ENCODE measurements at regions not wholly inside any gene's neighbourhood (a gene's known extent, or its start where the extent isn't known, plus 50 kb on each side); places are given as distances from the start of the nearest gene placed in this dataset.
"Not testable (repeated sequence)": the region's sequence is repeated elsewhere in the genome, so short reads cannot be mapped to it uniquely, and the experiment has no call there.

DNA sequence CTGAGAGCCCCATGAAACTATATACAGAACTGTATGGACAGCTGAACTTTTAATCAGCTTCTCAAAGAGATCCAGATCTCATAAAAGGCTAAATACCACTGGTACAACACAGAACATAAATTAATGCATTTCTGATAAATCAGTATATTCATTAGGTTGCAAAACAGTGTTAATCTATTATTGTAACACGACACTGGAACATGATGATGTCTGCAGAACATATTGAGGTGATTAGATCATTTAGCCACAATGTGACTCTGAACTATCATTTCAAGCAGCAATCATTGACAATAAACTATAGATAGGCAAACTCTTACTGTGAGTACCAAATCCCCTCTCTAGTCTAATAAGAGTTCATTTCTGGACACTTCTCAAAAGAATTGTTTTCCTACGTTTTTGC, 50.3 kb downstream of the GASK1B start:
- no peak for DNase-seq

DNA sequence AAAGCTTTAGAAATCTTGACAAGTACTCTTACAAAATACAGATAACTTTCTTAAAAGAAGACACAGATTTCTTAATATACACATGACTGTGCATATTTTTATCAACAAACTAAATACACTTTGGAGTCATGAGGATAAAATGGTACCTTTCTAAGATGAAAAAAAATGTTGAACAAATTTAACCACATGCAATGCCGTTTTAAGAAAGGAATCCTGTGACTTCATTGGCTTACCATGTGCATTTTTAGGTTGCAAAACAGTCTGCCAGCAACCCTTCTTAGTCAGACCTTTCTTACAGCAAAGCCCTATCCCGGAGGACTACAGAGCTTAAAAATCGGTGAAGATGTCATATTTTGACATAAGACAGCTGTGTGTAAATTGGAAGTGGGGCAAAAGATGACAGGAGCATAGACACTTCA, 51.7 kb downstream of the GASK1B start:
- DNase-seq, result no peak

DNA sequence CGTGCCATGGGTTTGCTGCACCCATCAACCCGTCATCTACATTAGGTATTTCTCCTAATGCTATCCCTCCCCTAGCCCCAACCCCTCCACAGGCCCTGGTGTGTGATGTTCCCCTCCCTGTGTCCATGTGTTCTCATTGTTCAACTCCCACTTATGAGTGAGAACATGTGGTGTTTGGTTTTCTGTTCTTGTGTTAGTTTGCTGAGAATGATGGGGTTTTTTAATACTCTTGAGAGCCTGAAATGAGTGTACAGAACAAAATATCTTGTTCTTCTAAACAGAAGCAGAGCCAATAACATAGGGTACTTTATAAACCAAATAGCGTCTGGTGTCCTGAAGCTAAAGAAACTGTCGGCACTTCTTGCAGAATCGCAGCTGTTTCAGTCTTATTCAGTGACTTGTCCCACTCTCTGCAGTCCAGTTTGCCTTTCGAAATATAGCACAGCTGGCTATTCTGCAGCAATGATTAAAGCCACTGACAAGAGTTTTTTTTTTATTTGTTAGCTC, 52.1 kb downstream of the GASK1B start:
- not testable (repeated sequence) for DNase-seq

DNA sequence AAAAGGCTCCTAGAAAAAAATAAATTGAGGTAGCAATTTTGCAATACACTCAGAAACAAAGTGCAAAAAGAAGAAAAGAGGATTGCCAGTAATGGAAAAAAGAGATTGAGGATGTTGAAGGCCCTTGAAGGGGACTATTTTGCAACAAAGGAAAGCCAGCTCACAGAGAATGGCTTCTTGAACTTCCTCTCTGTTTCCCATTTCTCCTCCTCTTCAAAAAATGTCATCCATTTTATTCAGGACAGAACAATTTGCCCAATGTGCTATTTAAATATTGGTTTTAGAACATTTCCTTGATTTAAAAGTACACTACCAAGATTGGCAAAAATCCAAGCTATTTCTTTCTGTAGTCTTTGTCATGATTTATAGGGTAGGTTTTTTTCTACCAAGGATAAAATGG, 60.2 kb downstream of the GASK1B start:
- DNase-seq, result no peak

DNA sequence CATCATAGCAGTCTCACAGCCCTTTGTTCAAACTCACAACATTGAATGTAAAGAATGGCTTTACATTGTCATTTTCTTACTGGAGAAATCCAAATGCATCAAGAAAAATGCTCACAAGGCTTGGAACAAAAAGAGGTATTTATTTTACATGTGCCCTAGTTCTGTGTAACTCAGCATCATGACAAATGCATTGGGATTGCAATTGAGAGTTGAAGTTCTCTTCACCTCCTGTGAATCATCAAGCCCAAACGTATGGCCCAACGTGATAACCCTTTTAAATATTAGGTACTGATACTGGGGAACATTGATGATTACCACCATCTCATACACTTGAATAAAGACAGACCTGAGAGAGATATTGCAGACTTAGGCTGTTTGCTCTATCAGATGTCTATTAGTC, 61.6 kb downstream of the GASK1B start:
- DNase-seq, result no peak

DNA sequence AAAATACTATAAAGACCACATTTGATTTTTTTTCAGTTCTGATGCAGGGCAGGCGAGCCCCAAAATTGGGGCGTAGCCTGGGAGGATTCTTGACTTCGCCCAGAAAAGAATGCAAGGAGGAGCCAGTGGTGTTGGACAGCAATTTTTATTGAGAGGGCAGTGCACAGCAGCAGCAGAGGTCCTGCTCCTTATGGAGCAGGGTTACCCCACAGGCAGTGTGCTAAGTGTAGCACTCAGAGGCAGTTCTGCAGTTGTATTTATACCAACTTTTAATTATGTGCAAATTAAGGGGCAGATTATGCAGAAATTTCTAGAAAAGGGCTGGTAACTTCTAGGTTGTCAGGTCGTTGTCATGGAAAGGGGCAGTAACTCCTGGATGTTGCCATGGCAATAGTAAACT, 69.9 kb downstream of the GASK1B start:
- DNase-seq, result no peak

DNA sequence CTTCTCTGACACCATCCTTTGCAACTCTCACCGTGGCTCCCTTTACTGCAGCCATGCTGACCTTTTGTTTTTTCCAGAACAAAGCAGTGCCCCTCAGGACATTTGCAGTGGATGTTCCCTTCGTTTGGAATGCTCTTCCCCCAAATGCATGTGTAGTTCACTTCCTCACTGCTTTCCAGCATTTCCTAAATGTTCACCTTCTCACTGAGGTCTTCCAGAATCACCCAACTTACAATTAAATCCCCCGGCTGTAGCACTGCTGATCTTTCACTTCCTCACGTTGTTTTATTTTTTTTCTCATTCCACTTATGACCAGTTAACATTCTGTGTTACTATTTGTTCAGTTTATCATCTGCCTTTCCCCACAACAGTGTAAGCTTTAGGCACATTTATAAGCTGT, 73.1 kb downstream of the GASK1B start:
- DNase-seq, result no peak

DNA sequence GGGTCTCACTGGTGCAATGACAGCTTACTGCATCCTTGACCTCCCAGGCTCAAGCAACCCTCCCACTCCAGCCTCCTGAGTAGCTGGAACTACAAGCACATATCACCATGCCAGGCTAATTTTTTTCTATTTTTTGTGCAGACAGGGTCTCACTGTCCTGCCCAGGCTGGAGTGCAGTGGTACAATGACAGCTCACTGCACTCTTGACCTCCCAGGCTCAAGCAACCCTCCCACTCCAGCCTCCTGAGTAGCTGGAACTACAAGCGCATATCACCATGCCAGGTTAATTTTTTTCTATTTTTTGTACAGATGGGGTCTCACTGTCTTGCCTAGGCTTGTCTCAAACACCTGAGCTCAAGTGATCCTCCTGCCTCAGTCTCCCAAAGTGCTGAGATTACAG, 74.0 kb downstream of the GASK1B start:
- DNase-seq, result no peak

DNA sequence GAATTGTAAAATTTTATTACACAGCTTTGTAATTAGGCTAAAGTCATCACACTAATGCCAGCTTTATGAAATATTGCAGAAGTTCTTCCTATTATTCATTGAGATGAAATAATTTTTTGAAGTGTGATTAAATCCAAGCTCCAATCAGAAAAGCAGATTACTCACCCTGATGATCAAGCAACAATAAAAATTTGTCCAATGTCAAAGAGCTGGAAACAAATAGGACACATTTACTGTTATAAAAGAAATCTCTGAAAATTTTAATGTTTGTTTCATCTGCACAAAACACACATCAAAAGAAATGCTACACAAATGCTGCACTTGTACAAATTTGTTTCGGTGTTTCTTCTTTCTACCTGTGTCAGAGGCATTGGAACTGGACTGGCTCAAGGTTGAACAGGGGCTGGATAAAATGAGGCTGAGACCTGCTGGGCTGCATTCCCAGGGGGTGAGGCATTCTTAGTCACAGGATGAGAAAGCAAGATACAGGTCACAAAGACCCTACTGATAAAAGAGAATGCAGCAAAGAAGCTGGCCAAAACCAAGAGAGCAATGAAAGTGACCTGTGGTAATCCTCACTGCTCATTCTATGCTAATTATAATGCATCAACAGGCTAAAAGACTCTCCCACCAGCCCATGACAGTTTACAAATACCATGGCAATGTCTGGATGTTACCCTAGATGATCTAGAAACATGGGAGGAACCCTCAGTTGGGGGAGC, 78.3 kb downstream of the GASK1B start:
- DNase-seq, result no peak

DNA sequence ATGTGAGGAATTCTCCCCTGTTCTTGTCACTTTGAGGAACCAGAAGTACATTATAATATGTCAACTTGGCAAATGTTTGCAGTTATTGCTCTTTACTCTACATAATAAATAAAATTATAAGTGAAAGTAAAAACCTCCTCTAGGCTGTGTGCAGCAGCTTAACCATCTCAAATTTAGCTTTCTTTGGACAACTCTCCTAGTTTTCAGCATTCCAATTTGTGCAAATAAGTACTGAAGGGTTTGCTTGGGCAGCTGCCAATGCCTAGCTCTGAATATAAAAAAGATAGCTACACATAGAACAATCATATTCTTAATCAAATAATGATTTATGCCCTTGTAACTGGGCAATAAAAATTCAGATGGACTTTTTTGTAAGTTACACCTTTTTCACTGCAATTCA, 82.5 kb downstream of the GASK1B start:
- no peak for DNase-seq

DNA sequence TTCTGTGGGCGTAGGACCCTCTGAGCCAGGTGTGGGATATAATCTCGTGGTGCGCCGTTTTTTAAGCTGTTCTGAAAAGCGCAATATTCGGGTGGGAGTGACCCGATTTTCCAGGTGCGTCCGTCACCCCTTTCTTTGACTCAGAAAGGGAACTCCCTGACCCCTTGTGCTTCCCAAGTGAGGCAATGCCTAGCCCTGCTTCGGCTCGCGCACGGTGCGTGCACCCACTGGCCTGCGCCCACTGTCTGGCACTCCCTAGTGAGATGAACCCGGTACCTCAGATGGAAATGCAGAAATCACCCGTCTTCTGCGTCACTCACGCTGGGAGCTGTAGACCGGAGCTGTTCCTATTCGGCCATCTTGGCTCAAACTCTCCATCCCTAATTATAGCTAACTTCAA, 82.9 kb downstream of the GASK1B start:
- DNase-seq, result not testable (repeated sequence)

DNA sequence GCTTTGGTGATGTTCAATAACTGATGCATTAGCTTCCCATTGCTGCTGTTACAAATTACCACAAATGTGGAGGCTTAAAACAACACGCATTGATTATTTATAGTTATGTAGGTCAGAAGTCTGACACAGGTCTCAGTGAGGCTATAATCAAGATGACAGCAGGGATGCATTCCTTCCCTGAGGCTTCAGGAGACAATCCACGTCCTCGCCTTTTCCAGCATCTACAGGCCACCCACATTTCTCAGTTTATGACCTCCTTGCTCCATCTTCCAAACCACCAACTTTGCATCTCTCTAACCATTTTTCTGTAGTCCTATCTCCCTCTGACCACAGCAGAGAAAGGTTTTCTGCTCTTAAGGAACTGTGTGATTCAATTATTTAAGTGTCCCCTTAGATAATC, 92.5 kb downstream of the GASK1B start:
- no peak for DNase-seq

DNA sequence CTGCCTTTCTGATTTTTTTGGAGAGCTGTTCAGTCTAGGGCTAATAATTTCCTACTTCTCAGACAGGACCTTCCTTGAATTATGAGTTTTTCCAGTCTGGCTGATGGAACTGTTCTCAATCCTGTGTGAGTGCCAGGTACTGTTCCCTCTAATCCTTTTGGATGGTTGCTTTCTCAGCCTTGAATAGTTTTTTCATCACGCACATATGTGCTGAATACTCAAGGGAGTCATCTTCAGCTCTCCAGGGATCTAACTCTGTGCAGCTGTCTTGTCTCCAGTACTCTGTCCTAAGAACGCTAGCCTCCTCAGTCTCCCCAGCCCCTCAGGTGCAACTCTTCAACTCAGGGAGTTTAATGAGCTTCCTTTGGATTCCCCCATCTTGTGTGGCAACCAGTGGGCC, 93.2 kb downstream of the GASK1B start:
- DNase-seq, result no peak

DNA sequence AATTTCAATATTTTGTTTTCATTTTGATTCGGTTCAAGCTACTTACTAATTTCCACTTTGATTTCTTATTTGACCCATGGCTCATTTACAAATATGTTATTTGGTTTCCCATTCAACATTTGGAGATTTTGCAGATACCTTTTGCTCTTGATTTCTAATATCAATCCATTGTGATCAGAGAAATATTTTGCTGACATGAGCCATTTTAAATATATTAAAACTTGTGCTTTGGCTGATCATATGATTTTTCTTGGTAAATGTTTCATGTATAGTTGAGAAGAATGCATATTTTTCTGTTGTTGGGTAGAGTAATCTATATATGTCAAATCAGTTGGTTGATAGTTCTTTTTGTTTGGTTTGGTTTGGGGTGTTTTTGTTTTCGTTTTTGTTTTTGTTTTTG, 95.0 kb downstream of the GASK1B start:
- DNase-seq, result no peak

DNA sequence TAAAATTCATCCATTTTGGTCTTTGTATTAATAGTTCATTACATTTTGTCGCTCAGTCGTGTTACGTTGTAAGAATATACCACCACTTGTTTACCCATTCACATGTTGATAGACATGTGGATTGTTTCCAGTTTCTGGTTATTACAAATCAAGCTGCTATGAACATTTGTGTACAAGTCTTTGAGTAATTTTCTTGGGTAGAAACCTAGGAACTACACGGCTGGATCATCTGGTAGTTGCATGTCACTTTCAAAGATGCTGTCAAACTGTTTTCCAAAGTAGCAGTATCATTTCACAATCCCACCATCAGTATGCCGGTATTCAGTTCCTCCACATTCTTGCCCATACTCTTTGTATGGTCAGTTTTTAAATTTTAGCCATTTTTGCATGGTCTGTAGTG, 98.0 kb downstream of the GASK1B start:
- DNase-seq, result no peak

DNA sequence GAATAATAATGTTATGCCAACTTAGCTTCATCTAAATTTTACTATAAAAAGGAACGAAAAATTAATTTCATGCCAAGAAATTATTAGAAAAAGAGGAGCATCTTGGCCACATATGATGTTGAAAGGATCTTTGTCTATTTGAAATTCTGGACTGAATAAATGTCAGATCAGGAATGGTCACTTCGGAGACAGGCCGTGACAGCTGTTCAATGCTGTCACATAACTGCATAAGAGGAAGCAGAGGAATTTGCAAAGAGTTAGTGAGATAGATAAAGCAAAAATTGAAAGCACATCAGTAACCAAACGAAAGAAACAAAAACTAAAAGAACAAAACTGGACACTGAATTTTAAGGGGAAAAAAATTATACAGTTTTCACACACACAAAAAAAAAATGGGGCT, 100.9 kb downstream of the GASK1B start:
- no peak for DNase-seq

DNA sequence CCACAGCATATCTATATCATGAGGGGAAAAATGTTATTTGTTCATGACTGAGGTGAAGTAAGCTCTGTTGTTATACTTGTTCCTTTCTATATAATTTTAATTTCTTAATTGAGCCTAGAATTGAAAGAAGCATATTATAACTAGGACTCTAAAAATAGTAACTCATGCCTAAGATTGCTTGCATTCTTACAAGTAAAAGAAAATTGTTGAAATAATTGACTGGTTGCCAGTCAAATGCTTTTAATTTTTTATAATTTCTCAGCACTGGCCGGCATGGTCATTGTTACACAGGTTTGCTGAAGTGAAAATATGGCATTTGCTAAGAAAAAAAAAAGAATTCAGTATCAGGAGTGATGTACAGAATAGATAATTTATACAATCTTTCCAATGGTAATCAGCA, 104.8 kb downstream of the GASK1B start:
- no peak for DNase-seq

DNA sequence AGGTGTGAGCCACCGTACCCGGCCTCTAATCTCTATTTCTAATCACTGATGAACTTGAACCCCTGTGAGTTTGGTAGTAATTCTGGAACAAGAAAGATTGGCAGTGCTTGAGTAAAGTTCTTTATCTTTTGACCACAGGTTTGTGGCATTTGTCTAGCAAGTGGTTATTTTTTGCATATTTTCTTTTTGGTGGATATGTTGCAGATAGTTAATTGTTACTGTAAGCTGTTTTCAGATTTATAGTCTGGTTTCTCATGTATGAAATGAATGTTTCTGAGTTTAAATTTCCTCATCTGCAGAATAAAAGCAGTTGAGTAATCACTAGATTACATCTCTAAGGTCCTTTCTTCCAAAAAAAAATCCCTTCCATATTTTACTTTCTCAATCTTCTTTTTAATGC, 105.2 kb downstream of the GASK1B start:
- DNase-seq, result no peak

DNA sequence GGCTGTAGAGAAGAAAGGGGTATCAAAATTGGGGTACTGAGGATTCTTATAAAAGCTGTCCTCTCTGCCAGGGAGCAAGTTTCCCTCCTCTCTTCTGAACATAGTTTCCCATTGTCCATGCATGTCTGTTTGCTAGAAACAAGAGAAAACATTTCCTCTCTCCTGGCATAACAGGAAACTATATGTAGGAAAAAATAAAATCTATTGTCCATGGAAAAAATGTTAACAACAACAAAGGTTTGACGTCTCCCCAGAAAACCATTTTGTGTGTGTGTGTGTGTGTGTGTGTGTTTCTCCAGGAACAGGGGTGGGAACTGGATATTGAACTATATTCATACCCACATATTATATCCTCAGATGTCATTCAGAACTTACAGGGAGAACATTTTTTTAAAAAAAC, 107.2 kb downstream of the GASK1B start:
- no peak for DNase-seq

DNA sequence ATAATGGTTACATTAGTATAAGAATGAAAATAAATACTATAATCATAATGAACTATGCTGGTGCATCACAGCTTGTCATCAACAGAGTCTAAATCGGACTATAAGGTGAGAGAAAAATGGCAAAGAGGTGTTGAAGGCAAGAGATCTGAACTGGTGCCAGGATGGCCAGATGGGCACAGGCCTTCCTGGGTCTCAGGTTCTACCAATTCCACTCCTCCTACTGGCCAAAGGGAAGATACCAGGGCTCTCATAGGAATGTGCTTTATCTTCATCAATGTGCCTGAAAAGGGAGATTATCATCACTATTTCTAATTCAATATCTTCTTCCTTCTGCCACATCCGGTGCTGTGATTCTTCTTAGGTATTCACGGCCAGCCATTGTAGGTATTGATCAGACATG, 107.6 kb downstream of the GASK1B start:
- no peak for DNase-seq

DNA sequence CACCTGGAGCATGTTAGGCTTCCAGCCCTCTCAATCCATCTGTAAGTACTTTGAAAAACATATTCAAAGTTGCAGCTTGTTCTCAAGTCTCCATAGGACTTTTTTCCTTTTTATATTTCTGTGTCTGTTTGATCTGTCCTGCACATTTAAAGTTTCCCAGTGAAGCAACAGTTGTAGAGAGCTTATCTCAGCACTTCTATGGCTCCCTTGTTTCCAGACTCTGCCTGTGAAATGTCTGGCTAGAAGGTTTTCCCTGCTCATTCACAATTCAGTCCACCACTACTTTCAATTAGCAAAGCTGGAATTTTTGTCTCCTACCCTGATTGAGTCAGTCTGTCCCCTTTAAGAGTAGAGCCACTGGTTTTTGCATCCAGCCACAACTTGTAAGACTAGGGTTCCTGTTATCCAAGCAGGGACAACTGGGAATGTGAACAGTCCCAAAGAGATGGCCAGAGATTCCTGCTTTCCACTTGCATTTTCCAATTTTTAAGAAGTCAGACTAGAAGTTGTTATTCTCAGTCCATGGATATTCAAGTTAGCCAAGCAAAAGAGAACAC, 116.1 kb downstream of the GASK1B start:
- DNase-seq, result no peak

DNA sequence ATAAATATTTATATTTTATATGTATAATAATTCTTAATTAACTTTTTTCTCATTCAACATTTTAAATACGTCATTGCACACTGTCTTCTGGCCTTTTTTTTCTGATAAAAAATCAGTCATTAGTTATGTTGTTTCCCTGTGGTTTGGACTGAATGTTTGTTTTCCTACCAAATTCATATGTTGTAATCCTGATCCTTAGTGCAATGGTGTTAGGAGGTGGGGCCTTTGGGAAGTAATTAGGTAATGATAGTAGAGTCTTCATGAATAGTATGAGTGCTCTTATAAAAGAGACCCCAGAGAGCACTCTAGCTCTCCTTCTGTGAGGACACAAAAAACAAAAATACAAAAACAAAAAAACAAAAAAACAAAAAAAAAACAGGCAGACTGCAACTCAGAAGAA, 117.2 kb downstream of the GASK1B start:
- no peak for DNase-seq

DNA sequence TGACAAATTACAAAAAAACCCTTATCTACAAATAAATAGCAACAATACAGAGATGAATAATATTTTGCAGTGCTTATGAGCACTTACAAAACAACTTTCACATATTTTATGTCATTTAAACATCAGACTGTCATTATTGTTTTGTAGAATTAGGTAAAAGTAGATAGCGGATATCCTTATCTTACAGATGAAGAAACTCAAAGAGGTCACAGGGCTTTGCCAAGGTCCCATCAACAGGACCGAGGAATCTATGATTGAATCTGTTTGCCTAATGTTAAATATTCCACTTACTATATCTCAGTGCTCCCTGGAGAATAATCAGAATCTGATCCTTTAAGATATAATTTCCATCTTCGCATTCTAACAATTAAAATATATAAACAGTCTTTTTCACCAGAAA, 119.0 kb downstream of the GASK1B start:
- no peak for DNase-seq

DNA sequence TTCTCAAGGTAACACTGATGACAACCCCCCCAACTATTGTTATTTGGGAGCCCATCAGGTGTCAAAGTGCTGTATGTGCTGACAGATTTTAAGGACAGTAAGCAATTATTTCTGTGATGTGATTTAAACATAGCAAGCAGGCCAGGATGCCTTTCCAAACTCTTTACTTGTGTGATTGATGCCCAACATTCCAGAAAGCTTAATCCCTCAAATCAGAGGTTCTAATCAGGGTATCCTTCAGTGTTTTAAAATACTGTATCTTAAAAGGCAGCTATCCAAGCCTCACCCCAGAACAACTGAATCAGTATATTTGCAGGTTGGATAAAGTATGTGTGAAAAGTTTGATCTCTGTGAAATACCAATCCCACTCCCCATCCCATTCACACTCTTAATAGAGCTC, 119.7 kb downstream of the GASK1B start:
- no peak for DNase-seq

Measured in activated CD4-positive, alpha-beta T cell treated with anti-CD3 and anti-CD28 coated beads, Interleukin-2, amount 50 U/mL, for 48 hours (primary cell).